ENCODE measurements at regions not wholly inside any gene's neighbourhood (a gene's known extent, or its start where the extent isn't known, plus 50 kb on each side); places are given as distances from the start of the nearest gene placed in this dataset.

DNA sequence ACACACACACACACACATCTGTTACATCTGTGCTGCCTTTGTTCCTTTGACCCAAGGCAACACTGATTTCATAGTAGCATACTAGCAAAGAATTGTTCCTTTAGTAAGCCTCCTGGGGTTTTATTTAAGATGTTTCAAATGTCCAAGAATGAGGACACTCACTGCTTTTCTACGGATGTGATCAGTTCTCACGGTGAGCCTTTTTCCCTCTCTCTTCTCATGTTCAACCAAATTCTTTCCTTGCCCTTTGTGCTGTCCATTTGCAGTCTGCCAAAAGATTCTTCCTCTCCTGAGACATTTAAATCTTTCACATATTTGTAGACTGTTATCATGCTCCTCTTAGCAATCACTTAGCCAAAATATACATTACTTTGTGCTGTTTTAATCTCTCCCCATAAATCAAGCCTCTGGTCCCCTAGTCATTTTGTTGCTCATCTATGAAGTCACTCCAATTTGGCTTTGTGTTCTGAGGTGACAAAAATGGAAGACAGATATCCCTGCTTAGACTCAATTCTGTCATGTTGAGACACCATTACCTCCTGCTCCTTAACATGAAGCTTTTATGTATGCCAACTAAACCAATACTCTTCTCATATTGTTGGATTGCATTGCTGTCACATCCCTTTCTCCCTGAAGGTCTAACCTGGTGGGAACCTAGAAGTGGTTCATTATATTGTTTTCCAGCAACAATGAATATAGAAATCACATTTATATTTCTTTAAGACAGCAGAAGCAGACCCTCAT is 1605.3 kb upstream of the ACVR2A start:
- DNase-seq, result peak; percentile 21

DNA sequence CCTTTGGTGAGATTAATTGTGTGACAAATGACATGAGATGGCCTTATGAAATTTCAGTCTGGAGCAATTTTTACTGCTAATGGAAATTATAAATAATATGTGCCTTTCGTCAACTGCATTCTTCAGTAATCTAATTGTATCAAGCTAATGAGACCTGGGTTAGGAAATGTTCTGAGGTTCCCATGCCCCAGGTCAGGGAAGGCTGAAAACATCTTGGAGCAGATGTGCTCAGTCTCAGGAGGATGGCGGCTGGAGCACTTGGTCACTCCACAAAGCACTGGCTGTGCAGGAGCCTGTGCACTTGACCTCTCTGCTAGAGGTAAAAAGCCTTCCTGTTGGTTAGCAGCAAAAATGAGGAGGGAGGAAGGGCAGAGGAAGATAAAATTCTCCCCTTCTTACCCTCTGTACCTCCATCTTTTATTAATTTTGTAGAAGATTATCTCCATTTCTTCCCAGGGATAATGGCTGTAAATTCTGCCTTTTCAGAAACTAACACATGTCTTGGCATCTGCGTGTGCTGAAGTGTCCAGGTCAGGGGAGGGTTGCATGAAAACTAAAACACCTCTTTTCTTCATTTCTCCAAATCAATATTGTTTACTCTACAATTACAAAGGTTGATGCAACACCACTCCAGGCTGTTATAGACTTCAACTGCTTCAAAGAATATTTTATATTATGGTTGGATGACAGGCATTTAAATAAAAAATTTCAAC is 1606.4 kb upstream of the ACVR2A start:
- no peak for DNase-seq

GRCh38 chr2:146235158-146235557 is 1609.7 kb upstream of the ACVR2A start:
- DNase-seq, result no peak

GRCh38 chr2:146229508-146230155 is 1615.2 kb upstream of the ACVR2A start:
- DNase-seq, result no peak

DNA sequence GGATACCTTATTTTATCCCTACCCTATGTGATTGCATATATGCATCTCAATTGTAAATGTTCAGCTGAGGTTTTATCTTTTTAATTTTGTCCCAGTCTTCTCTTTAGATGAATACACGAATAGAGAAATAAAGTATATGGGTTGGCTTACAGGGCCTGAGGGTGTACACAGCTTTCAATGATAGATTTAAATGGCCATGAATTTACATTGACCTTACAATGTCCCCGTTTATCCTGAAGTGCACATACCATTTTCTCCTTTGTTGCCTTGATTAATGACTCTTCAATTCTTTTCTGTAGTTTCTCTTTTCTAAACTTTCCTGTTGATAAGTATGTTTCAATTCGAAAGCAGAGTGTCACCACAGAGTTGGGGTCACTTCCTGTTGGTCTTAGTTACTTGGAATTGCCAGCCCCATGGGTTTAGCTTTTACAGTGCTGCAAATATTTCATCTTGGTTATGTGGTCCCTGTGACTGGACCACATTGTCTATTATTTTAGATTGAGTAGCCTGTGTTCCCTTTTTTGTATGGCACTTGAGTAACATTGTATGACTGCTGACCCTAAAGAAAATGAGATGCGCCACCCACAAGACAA is 1616.3 kb upstream of the ACVR2A start:
- no peak for DNase-seq

- no peak for DNase-seq
Measured at GRCh38 chr2:146228020-146228393, 1616.8 kb upstream of the ACVR2A start.

GRCh38 chr2:146227152-146228019 is 1617.4 kb upstream of the ACVR2A start:
- no peak for DNase-seq

DNA sequence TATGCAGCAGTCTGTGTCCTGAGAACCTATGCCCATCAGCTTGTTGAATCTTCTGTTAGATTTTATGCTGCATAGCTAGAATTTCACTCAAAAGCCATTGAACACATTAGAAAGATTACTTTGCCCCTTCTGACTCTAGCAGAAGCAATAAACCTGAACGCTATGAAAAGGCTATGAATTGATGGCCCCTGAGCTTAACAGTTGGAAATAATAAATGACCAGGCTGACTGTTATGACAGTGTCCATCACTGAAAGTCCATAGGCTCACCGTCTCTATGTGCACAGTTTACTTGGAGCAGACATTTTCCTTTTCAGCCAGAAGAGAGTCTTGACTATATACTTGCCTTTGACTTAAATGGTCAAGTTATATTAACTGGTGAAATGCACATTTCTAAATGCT is 1618.8 kb upstream of the ACVR2A start:
- no peak for DNase-seq

GRCh38 chr2:146221826-146222225 is 1623.0 kb upstream of the ACVR2A start:
- DNase-seq, result no peak

DNA sequence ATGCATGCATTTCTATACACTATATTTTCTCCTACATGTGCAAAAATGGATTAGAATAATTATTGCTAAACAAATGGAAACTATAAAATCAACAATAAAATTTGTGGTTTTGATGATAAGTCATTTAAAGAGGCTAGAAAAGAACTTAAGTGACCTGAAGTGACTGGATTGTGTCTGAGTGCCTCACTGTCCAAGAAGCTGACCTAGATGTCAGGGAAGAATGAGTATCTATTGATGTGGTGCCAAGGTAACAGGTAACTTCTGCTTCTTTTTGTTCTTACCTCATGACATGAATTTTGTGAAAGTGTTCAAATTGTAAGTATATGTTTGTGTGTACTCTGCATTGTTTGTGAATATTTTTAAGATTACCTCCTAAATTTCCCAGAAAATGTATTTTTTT is 1623.9 kb upstream of the ACVR2A start:
- DNase-seq, result no peak

DNA sequence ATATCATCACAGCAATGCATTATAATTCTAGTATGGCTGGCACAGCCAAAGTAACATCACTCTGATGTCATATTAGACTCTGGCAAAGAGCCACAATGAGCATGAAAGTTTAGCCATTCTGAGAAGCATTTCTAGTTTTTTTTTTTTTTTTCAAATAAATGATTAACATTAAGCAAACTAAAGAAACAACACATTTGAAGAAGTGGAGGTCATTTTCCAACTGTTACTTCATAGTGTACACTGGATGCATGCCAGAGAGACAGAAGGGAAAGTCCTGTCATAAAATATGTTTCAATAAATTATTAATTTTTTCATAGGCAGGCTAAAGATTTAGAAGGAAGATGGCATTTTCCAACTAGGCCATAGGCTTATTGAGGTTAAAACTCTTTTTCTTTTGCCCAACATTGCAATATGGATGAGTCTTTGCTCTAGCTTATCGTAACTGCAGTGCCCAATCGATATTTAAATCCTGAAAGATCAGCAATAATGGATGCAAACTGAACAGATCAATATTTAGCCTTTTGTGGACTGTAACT is 1630.4 kb upstream of the ACVR2A start:
- no peak for DNase-seq

DNA sequence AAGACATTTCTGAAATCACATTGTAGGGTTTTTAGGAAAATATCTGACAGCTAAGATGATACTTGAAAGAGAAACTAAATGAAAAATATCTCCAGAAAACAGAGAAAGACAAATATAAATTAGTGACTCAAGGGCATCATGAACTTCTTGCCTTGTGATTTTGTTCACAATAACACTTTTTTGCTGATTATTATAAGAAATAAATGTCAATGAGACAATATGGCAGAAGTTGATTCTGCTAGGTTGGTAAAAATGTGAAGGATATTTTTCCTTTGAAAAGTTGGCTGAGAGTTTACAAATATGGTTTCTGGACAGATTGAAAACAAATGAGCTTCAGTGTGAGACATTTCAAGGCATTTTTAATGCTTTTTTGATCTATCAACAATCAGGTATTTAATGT is 1631.2 kb upstream of the ACVR2A start:
- no peak for DNase-seq

GRCh38 chr2:146212602-146213001 is 1632.2 kb upstream of the ACVR2A start:
- DNase-seq, result no peak

- no peak for DNase-seq
Measured at GRCh38 chr2:146209842-146210275, 1635.0 kb upstream of the ACVR2A start.

DNA sequence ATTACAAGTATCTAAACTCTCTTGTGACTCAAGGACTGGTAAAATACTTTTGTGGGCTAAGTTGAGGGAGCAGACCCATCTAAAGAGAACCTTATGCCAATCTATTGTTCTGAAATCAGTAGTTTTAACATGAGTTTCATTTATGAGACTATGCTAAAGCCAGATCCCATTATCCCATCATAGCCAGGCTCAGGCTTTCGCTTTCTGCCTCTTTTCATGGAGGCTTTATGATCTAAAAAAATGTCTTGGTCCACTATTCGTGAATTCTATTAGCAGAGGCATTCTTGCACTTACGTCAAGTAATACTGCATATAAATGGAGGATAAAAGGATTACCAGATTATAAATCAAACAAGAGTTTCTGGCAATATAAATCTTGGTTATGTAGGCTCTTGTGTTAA is 1636.9 kb upstream of the ACVR2A start:
- DNase-seq, result no peak

- no peak for DNase-seq
Measured at GRCh38 chr2:146207417-146207816, 1637.4 kb upstream of the ACVR2A start.

GRCh38 chr2:146203064-146203624 is 1641.7 kb upstream of the ACVR2A start:
- DNase-seq, result no peak

GRCh38 chr2:146193619-146194018 is 1651.2 kb upstream of the ACVR2A start:
- no peak for DNase-seq

DNA sequence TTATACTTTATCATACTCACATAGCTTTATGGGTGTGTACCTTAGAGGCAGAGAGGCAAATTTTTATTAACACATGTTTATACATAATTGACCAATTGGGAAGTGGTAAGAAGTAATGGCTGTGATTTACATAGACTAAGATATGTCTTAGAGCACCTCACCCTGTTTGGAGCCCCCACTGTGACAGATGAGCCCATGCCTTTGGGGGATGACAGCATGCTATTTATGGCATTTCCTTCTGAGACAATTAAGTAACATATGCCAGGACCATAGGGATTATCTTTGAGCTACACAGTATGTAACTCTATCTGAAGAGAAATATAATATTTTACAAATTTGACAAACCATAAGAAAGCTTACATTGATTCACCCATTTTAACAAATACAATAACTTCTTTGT is 1655.3 kb upstream of the ACVR2A start:
- no peak for DNase-seq

DNA sequence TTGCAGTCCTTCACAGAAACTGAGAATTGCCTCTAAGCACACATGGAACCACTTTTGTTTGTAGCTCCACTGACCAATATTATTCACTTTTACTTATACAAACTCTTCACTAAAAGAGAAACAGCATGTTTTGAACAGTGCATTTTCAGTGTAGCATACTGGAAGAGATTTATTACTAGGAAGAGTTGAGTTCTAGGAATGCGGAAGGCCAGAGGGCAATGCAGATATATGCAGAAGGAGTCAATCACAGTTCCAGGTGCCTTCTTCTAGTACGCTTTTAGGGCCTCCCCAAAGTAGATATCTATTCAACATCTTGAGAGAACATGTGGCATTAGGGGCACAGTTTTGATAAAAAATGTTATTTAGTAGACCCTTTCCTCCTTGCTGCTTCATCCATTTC is 1654.0 kb upstream of the ZEB2 start:
- no peak for DNase-seq

DNA sequence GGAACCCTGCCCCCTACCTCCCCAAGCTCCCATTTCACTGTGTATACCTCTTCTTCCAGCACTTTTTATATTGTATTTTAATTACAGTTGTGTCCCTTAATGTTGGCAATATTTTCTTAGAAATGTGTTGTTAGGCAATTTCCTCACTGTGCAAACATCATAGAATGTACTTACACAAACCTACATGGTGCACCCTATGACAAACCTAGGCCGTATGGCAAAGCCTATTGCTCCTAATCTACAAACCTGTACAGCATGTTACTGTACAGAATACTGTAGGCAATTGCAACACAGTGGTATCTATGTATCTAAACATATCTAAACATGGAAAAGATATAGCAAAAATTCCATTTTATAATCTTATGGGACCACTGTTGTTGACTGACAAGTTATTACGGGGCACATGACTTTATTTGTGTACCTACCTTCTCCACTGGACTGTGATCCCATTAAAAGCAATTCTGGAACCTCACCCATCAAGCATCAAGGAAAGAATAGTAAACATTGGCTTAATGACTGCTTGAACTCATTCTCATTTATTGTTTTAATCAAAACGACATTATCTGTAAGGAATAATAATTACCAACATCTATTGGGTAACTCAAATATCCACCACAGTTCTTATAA is 1641.5 kb upstream of the ZEB2 start:
- DNase-seq, result no peak
